ENCODE measurements at regions not wholly inside any gene's neighbourhood (a gene's known extent, or its start where the extent isn't known, plus 50 kb on each side); places are given as distances from the start of the nearest gene placed in this dataset.

GRCh38 chr2:12107321-12107720 is 360.9 kb downstream of the LPIN1 start:
- TF ChIP-seq CTCF (IDR thresholded peaks at IDR 0.05) (no peak), POLR2AphosphoS5 (IDR thresholded peaks at IDR 0.05) (no peak), POLR2A (IDR thresholded peaks at IDR 0.05) (no peak)
